Spleen (tissue), 11 donors: ENCODE measurements at regions not wholly inside any gene's neighbourhood (a gene's known extent, or its start where the extent isn't known, plus 50 kb on each side); places are given as distances from the start of the nearest gene placed in this dataset.

Source experiments
- DNase-seq: peaks from one replicate; pipeline ENCODE4 v3.0.0-alpha.2; 2020
- H3K27ac ChIP-seq, 8 donors: fragments of 200-600 bp; sonication (generic) in 7 of 8; 1 replicate in 4 of 8; 2 replicates in 4 of 8; pipeline versions ENCODE4 v1.5.0 to v1.8.0; 2016 to 2021; ENCODE audit warnings: inconsistent platforms in 4 of 8, mild to moderate bottlenecking in 4 of 8, moderate library complexity in 1 of 8
- H3K27me3 ChIP-seq, 7 donors: fragments of 200-600 bp; sonication (generic) in 6 of 7; replicated peaks in 1 of 7; 1 replicate in 4 of 7; 2 replicates in 3 of 7; pipeline versions ENCODE4 v1.5.0 to v1.8.0; 2016 to 2021; ENCODE audit warnings: inconsistent platforms in 3 of 7, mild to moderate bottlenecking in 1 of 7
- H3K36me3 ChIP-seq, 6 donors: fragments of 200-600 bp; sonication (generic) in 5 of 6; 1 replicate in 4 of 6; 2 replicates in 2 of 6; pipeline versions ENCODE4 v1.5.0 to v1.8.0; 2016 to 2021; ENCODE audit warnings: inconsistent platforms in 2 of 6
- H3K4me1 ChIP-seq, 6 donors: fragments of 200-600 bp; sonication (generic) in 5 of 6; 1 replicate in 3 of 6; 2 replicates in 3 of 6; pipeline versions ENCODE4 v1.5.0 to v1.8.0; 2016 to 2021; ENCODE audit warnings: inconsistent platforms in 3 of 6
- H3K4me3 ChIP-seq, 8 donors: fragments of 200-600 bp; sonication (generic) in 7 of 8; 1 replicate in 4 of 8; 2 replicates in 4 of 8; pipeline versions ENCODE4 v1.5.0 to v1.8.0; 2016 to 2021; ENCODE audit warnings: inconsistent platforms in 4 of 8, mild to moderate bottlenecking in 4 of 8, moderate library complexity in 2 of 8
- H3K9me3 ChIP-seq, 8 donors: fragments of 200-600 bp; sonication (generic) in 7 of 8; 1 replicate in 4 of 8; 2 replicates in 4 of 8; pipeline versions ENCODE4 v1.5.0 to v1.8.0; 2016 to 2021; ENCODE audit warnings: inconsistent platforms in 4 of 8
- POLR2A ChIP-seq, 3 donors: fragments of 450-650 bp; IDR thresholded peaks; one replicate each; pipeline ENCODE4 v1.5.1; 2017; ENCODE audit warnings: antibody characterized with exemption in 3 of 3, mild to moderate bottlenecking in 1 of 3
- POLR2AphosphoS5 ChIP-seq, 3 donors: sonication (generic); formaldehyde crosslinking; IDR thresholded peaks; one replicate each; pipeline ENCODE4 v1.5.1; 2017; ENCODE audit warnings: antibody characterized with exemption in 3 of 3
- WGBS, 5 donors: extraction: QIAGEN DNeasy Blood & Tissue Kit in 3 of 5; methylation state at CpG; one replicate each; pipeline versions ENCODE4 v1.1.5 to v1.1.7; 2013 to 2018; 5-methylcytosine and 5-hydroxymethylcytosine counted together
- intact Hi-C: fragments of 100-400 bp; cut with DNase I; formaldehyde crosslinking; loops from one replicate; pipeline ENCODE4 v1.15.0; 2023; ENCODE audit warnings: low total_unique reads
- TF ChIP-seq, protein P1 (sequence below), 11 experiments: fragments of 200-600 bp in 7 of 11; fragments of 450-650 bp in 4 of 11; sonication (generic) in 4 of 11; IDR thresholded peaks in 8 of 11; conservative IDR thresholded peaks in 3 of 11; 1 replicate in 7 of 11; 2 replicates in 4 of 11; pipeline versions ENCODE4 v1.4.0 to v1.8.0; 2016 to 2021; ENCODE audit warnings: antibody characterized with exemption in 11 of 11, inconsistent platforms in 4 of 11, mild to moderate bottlenecking in 1 of 11
- donor health status: healthy with polysubstance abuse.
- donor health status: DM: no; HTN: no; CAD: no; lungs with moderate emphysema.
- donor health status: DM: no; HTN: no; CAD: no.
- donor health status: Bipolar disorder and iron deficiency.
- donor health status: healthy.
- donor health status: DM: no; HTN: no; CAD: no.
- donor health status: DM: yes; HTN: yes; CAD: no.

DNA sequence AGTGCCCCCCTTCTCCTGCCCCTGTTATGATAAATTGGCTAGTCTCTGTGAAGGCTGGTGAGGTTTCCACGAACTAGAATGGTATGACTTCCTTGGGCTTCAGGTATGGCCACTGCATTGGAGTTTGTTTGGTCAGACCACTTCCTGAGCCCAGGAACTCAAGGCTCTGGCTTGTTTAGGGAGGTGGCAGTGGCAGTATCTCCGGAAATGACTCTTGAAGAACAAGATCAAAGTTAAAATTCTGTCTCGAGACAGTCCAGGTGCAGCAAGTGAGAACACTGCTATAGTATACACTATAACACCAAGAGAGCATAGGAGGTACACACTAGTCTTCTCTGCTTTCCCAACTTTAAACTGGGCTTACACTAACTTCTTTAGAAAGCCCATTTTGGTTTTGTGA, 309.1 kb downstream of the KLF12 start:
- H3K36me3 ChIP-seq = no peaks in the 10 kb centered on the region
- no peaks in the 10 kb centered on the region for H3K27me3 ChIP-seq
- no peak overlapping the region for H3K4me3 ChIP-seq
- TF ChIP-seq POLR2A (IDR thresholded peaks at IDR 0.05) = no peak
- TF ChIP-seq, protein P1, sequence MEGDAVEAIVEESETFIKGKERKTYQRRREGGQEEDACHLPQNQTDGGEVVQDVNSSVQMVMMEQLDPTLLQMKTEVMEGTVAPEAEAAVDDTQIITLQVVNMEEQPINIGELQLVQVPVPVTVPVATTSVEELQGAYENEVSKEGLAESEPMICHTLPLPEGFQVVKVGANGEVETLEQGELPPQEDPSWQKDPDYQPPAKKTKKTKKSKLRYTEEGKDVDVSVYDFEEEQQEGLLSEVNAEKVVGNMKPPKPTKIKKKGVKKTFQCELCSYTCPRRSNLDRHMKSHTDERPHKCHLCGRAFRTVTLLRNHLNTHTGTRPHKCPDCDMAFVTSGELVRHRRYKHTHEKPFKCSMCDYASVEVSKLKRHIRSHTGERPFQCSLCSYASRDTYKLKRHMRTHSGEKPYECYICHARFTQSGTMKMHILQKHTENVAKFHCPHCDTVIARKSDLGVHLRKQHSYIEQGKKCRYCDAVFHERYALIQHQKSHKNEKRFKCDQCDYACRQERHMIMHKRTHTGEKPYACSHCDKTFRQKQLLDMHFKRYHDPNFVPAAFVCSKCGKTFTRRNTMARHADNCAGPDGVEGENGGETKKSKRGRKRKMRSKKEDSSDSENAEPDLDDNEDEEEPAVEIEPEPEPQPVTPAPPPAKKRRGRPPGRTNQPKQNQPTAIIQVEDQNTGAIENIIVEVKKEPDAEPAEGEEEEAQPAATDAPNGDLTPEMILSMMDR (IDR thresholded peaks at IDR 0.05 in 8 of 11, conservative IDR thresholded peaks at IDR 0.05 in 3 of 11) = no peak
- TF ChIP-seq POLR2AphosphoS5 (IDR thresholded peaks at IDR 0.05) = no peak
- peaks cover 0 to 8% (median 2%) of the 10 kb centered on the region in 6 donors for H3K4me1 ChIP-seq
- WGBS, 5 donors = 65 to 82% (median 74%) methylated on average over 3 of the region's 3 CpGs
- H3K27ac ChIP-seq = no peak overlapping the region
- no peak for DNase-seq
- intact Hi-C loops = no loop called here
- H3K9me3 ChIP-seq = no peaks in the 10 kb centered on the region

DNA sequence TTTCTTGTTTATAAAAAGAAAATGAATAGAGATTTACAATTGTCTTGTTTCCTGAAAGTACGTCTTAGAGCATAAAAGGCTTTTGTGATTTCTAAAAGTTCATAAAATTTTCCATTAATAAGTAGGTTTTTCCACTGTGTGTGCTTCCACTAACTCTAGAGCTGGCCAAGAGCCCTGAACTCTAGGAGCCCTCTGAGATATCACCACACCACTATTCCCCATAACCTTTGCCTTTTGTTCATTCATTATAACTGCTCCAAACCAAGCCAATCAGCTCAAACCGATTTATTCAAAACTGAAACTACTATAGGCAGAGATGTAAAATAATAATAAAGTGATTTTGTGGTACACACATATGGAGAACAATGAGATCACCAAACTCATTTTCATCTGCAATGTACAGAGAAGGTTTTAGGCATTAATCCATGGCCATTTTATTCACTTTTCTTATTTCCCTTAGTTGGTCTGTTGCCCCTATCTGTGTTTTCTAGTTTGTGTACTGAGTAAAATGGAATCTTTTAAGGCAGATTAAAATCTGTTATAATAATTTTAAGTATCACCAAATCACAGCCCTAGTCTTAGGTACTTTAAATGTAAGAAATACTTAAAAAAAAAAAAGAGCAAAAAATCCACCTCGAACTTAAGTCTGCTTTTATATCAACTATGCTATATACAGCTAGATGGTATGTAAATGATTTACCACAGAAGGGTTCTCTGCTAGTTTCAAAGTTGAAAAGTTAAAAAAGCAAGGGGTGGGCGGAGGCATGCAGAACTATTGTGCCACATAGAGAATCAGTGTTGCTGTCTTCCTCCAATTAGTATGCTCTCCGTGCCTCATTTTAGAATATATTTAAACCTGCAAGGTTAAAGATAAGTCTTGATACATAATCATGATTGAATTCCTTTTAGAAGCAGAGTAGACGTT, 311.3 kb downstream of the KLF12 start:
- WGBS, 5 donors = 79 to 86% (median 85%) methylated on average over 6 of the region's 6 CpGs
- no peaks in the 10 kb centered on the region for H3K27me3 ChIP-seq
- TF ChIP-seq, protein P1 (IDR thresholded peaks at IDR 0.05 in 8 of 11, conservative IDR thresholded peaks at IDR 0.05 in 3 of 11) = no peak
- no peak for TF ChIP-seq POLR2AphosphoS5 (IDR thresholded peaks at IDR 0.05)
- TF ChIP-seq POLR2A (IDR thresholded peaks at IDR 0.05) = no peak
- intact Hi-C loops = no loop called here
- H3K9me3 ChIP-seq = no peaks in the 10 kb centered on the region
- H3K27ac ChIP-seq = no peak overlapping the region
- no peak for DNase-seq
- H3K4me1 ChIP-seq = peaks cover 0 to 8% (median 0%) of the 10 kb centered on the region in 6 donors
- no peak overlapping the region for H3K4me3 ChIP-seq
- peaks cover 0 to 12% (median 0%) of the 10 kb centered on the region in 6 donors for H3K36me3 ChIP-seq

DNA sequence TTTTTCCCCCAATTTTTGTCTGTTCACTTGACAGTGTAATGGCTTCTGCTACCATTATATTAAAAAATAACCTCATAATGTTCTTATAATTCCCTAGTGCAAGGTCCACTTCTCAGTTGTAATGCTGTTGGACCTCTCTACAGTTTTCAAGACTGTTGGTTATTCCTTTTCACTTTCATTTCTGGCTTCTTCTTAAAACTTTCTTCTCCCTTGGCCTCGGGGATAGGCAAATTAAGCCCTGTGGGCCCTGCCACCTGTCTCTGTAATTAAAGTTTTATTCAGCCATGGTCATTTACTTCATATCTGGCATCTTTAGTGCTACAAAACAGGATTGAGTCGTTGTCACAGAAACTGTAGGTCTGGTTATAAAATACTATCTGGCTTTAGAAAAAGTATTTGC, 313.5 kb downstream of the KLF12 start:
- no peak for DNase-seq
- H3K9me3 ChIP-seq = no peaks in the 10 kb centered on the region
- no peak overlapping the region for H3K27ac ChIP-seq
- WGBS, 5 donors = 76 to 84% (median 80%) methylated on average over 2 of the region's 2 CpGs
- TF ChIP-seq POLR2A (IDR thresholded peaks at IDR 0.05) (no peak), POLR2AphosphoS5 (IDR thresholded peaks at IDR 0.05) (no peak)
- TF ChIP-seq, protein P1 (IDR thresholded peaks at IDR 0.05 in 8 of 11, conservative IDR thresholded peaks at IDR 0.05 in 3 of 11) = no peak
- H3K4me3 ChIP-seq = no peak overlapping the region
- intact Hi-C loops = no loop called here
- H3K4me1 ChIP-seq = peaks cover 0 to 8% (median 0%) of the 10 kb centered on the region in 6 donors
- peaks cover 0 to 12% (median 0%) of the 10 kb centered on the region in 6 donors for H3K36me3 ChIP-seq
- H3K27me3 ChIP-seq = no peaks in the 10 kb centered on the region

DNA sequence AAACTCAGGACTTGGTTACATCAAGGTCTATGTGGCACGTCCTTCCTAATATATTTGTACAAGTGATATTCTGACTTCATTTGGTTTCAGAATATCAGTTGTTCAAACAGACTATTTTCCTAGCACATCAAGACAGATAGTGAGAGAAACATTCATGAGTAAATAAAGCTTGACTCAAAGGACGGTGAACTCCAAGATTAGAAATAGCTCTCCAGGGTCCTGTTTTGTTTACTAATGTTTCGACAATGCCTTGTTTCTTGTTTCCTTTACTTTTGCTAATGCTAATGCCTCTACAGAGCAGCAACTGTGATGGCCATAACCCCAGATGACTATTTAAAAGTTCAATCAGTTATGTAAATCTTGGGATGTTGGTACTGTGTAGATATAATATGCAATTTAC, 313.9 kb downstream of the KLF12 start:
- WGBS, 5 donors = 89 to 98% (median 94%) methylated on average over 3 of the region's 3 CpGs
- TF ChIP-seq POLR2A (IDR thresholded peaks at IDR 0.05) = no peak
- no peak for TF ChIP-seq POLR2AphosphoS5 (IDR thresholded peaks at IDR 0.05)
- TF ChIP-seq, protein P1 (IDR thresholded peaks at IDR 0.05 in 8 of 11, conservative IDR thresholded peaks at IDR 0.05 in 3 of 11) = no peak
- intact Hi-C loops = no loop called here
- Histone ChIP-seq H3K4me1 (peaks cover 0 to 8% (median 0%) of the 10 kb centered on the region in 6 donors), H3K9me3 (no peaks in the 10 kb centered on the region), H3K36me3 (peaks cover 0 to 12% (median 0%) of the 10 kb centered on the region in 6 donors), H3K4me3 (no peak overlapping the region), H3K27ac (no peak overlapping the region), H3K27me3 (no peaks in the 10 kb centered on the region)
- DNase-seq = no peak
